Endothelial cell of umbilical vein (primary cell): ENCODE measurements at regions not wholly inside any gene's neighbourhood (a gene's known extent, or its start where the extent isn't known, plus 50 kb on each side); places are given as distances from the start of the nearest gene placed in this dataset.
"Not testable (repeated sequence)": the region's sequence is repeated elsewhere in the genome, so short reads cannot be mapped to it uniquely, and the experiment has no call there.

ENCODE experiments used
- BruUV-seq: library from RNA; stranded (reverse); fragments of 400-500 nt; replicated peaks from 2 replicates; lab custom pipeline; 2021; lab: Mats Ljungman, UMichigan
- CTCF ChIA-PET: fragments of 300-600, 350-600 bp; sonication (Branson Sonifier 250); formaldehyde crosslinking; loops from one replicate; lab custom pipeline; 2021; ENCODE audit warnings: antibody characterized with exemption, inconsistent platforms; lab: Charles Lee
- POLR2A ChIA-PET: fragments of 300-600, 350-600 bp; sonication (Branson Sonifier 250); formaldehyde crosslinking; loops from one replicate; lab custom pipeline; 2021; ENCODE audit warnings: antibody characterized with exemption, inconsistent platforms; lab: Charles Lee
- DNase-seq: peaks from one replicate; pipeline ENCODE4 v3.0.0-alpha.2; 2011; ENCODE audit warnings: low read depth, low spot score
- FAIRE-seq: peaks from 2 replicates; lab custom pipeline; 2011; peaks lifted over from hg19 to GRCh38; lab: Jason Lieb, UNC
- H2AFZ ChIP-seq: 2 replicates; pipeline ENCODE4 v1.6.0; 2012; ENCODE audit warnings: low read depth, low read length, control low read depth, inconsistent platforms
- H3K27ac ChIP-seq: 2 replicates; pipeline ENCODE4 v1.5.1; 2011; ENCODE audit warnings: low read depth, mild to moderate bottlenecking, control low read depth, low read length, moderate library complexity; ENCODE audit not compliant: insufficient read depth
- H3K27me3 ChIP-seq, 2 experiments: 2 replicates each; pipeline versions ENCODE4 v1.6.0 to v1.6.1; 2011; ENCODE audit warnings: low read length in 2 of 2, mixed read lengths in 1 of 2; ENCODE audit not compliant: control insufficient read depth in 2 of 2, insufficient read depth in 2 of 2
- H3K36me3 ChIP-seq, 2 experiments: 2 replicates in 1 of 2; 3 replicates in 1 of 2; pipeline ENCODE4 v1.5.1; 2011; ENCODE audit warnings: low read length in 2 of 2, mild to moderate bottlenecking in 1 of 2, moderate library complexity in 1 of 2; ENCODE audit not compliant: control insufficient read depth in 2 of 2, insufficient read depth in 2 of 2; ENCODE audit errors: extremely low read depth in 1 of 2
- H3K4me1 ChIP-seq: 3 replicates; pipeline ENCODE4 v1.5.1; 2011; ENCODE audit warnings: mild to moderate bottlenecking, low read length; ENCODE audit not compliant: control insufficient read depth, insufficient read depth; ENCODE audit errors: extremely low read depth
- H3K4me2 ChIP-seq: 2 replicates; pipeline ENCODE4 v1.6.1; 2011; ENCODE audit warnings: low read length, control low read depth, mixed read lengths; ENCODE audit not compliant: insufficient read depth
- H3K4me3 ChIP-seq, 3 experiments: fragments of 200-600 bp in 1 of 3; sonication (generic), shearing (Covaris generic) in 1 of 3; replicated peaks in 1 of 3; 2 replicates each; pipeline ENCODE4 v1.5.1; 2011 to 2016; ENCODE audit warnings: control low read depth in 3 of 3, low read length in 3 of 3, mild to moderate bottlenecking in 2 of 3, inconsistent platforms in 1 of 3, low read depth in 1 of 3, moderate library complexity in 1 of 3; ENCODE audit not compliant: insufficient read depth in 1 of 3
- H3K79me2 ChIP-seq: 2 replicates; pipeline ENCODE4 v1.6.0; 2012; ENCODE audit warnings: low read length, inconsistent platforms; ENCODE audit not compliant: control insufficient read depth, insufficient read depth
- H3K9ac ChIP-seq: replicated peaks from 2 replicates; pipeline ENCODE3; 2011; ENCODE audit warnings: low read length, control low read depth; ENCODE audit not compliant: insufficient read depth; ENCODE audit errors: extremely low read depth
- H3K9me1 ChIP-seq: replicated peaks from 3 replicates; pipeline ENCODE4 v1.6.0; 2011; ENCODE audit warnings: mild to moderate bottlenecking, low read length; ENCODE audit not compliant: control insufficient read depth, insufficient read depth; ENCODE audit errors: extremely low read depth
- H3K9me3 ChIP-seq: replicated peaks from 2 replicates; pipeline ENCODE4 v1.5.1; 2012; ENCODE audit warnings: low read length, inconsistent platforms; ENCODE audit not compliant: control insufficient read depth, insufficient read depth
- H4K20me1 ChIP-seq: replicated peaks from 2 replicates; pipeline ENCODE3; 2011; ENCODE audit warnings: mild to moderate bottlenecking, low read length; ENCODE audit not compliant: control insufficient read depth, insufficient read depth; ENCODE audit errors: extremely low read depth
- EZH2 ChIP-seq: IDR thresholded peaks from 2 replicates; pipeline ENCODE4 v1.6.1; 2012; ENCODE audit warnings: borderline replicate concordance, low read depth, mild to moderate bottlenecking, moderate library complexity, low read length, inconsistent platforms; ENCODE audit not compliant: severe bottlenecking
- FOS ChIP-seq: IDR thresholded peaks from 2 replicates; pipeline ENCODE4 v1.6.1; 2011; ENCODE audit warnings: mild to moderate bottlenecking, low read length, moderate library complexity, borderline replicate concordance; ENCODE audit not compliant: insufficient read depth
- GATA2 ChIP-seq: IDR thresholded peaks from 2 replicates; pipeline ENCODE4 v1.7.0; 2011; ENCODE audit warnings: low read depth, mild to moderate bottlenecking, moderate library complexity, mixed read lengths, low read length; ENCODE audit not compliant: insufficient read length, insufficient read depth
- JUN ChIP-seq: IDR thresholded peaks from 2 replicates; pipeline ENCODE4 v1.6.1; 2011; ENCODE audit warnings: borderline replicate concordance, low read depth; ENCODE audit not compliant: insufficient read length, insufficient read depth
- MAX ChIP-seq: IDR thresholded peaks from 2 replicates; pipeline ENCODE4 v1.6.1; 2011; ENCODE audit not compliant: insufficient read depth, insufficient read length
- MYC ChIP-seq: IDR thresholded peaks from one replicate; pipeline ENCODE4 v1.6.1; 2011; ENCODE audit warnings: mild to moderate bottlenecking, low read depth, low read length
- POLR2A ChIP-seq: IDR thresholded peaks from 2 replicates; pipeline ENCODE4 v1.6.1; 2012; ENCODE audit warnings: low read depth, mild to moderate bottlenecking, control low read depth, low read length
- POLR2AphosphoS5 ChIP-seq: IDR thresholded peaks from 2 replicates; pipeline ENCODE4 v1.6.1; 2012; ENCODE audit warnings: low read depth, mild to moderate bottlenecking, control low read depth, low read length, moderate library complexity; ENCODE audit not compliant: insufficient read depth
- dilution Hi-C: fragments of 300-500 bp; cut with MboI; formaldehyde crosslinking; loops from one replicate; pipeline ENCODE4 v1.15.0; 2019; ENCODE audit warnings: low sequenced_read_pairs; ENCODE audit not compliant: extremely low pct_ligation_motif_present
- intact Hi-C: fragments of 100-400 bp; cut with micrococcal nuclease; formaldehyde crosslinking; loops from one replicate; pipeline ENCODE4 v1.10.0; 2022
- TF ChIP-seq, protein P1 (sequence below), 2 donors: IDR thresholded peaks; 1 replicate in 1 of 2; 2 replicates in 1 of 2; pipeline ENCODE4 v1.5.1; 2011; ENCODE audit warnings: low read length in 2 of 2, mild to moderate bottlenecking in 2 of 2, moderate library complexity in 2 of 2, control low read depth in 1 of 2, inconsistent platforms in 1 of 2, low read depth in 1 of 2; ENCODE audit not compliant: insufficient read depth in 1 of 2; ENCODE audit errors: extremely low read depth in 1 of 2

GRCh38 chr2:106257135-106257534 is 63.0 kb upstream of the UXS1 start:
- intact Hi-C loops, result no loop called here
- POLR2A ChIA-PET, result no interaction called here
- DNase-seq, result no peak
- no peak overlapping the region for H3K9ac ChIP-seq
- no peaks in the 10 kb centered on the region for H3K9me3 ChIP-seq
- no peaks in the 10 kb centered on the region for H3K9me1 ChIP-seq
- FAIRE-seq, result no peak
- no TSS peak for BruUV-seq
- CTCF ChIA-PET, result no interaction called here
- no peak overlapping the region for H2AFZ ChIP-seq
- H3K27ac ChIP-seq, result no peak overlapping the region
- no peak overlapping the region for H3K4me2 ChIP-seq
- no peaks in the 10 kb centered on the region for H4K20me1 ChIP-seq
- no peaks in the 10 kb centered on the region for H3K36me3 ChIP-seq
- H3K4me1 ChIP-seq, result no peaks in the 10 kb centered on the region
- dilution Hi-C loops, result no loop called here
- no peaks in the 10 kb centered on the region for H3K27me3 ChIP-seq
- TF ChIP-seq GATA2 (no peak), JUN (no peak), EZH2 (no peak), MAX (no peak), POLR2AphosphoS5 (no peak), FOS (no peak), POLR2A (no peak), MYC (no peak)
- TF ChIP-seq, protein P1, sequence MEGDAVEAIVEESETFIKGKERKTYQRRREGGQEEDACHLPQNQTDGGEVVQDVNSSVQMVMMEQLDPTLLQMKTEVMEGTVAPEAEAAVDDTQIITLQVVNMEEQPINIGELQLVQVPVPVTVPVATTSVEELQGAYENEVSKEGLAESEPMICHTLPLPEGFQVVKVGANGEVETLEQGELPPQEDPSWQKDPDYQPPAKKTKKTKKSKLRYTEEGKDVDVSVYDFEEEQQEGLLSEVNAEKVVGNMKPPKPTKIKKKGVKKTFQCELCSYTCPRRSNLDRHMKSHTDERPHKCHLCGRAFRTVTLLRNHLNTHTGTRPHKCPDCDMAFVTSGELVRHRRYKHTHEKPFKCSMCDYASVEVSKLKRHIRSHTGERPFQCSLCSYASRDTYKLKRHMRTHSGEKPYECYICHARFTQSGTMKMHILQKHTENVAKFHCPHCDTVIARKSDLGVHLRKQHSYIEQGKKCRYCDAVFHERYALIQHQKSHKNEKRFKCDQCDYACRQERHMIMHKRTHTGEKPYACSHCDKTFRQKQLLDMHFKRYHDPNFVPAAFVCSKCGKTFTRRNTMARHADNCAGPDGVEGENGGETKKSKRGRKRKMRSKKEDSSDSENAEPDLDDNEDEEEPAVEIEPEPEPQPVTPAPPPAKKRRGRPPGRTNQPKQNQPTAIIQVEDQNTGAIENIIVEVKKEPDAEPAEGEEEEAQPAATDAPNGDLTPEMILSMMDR (IDR thresholded peaks at IDR 0.05; ENCODE audit: extremely low read depth in 1 of 2, insufficient read depth in 1 of 2, low read depth in 1 of 2, low read length in 2 of 2), result no peak
- H3K79me2 ChIP-seq, result no peaks in the 10 kb centered on the region
- no peak overlapping the region for H3K4me3 ChIP-seq

GRCh38 chr2:106249157-106249828 is 55.2 kb upstream of the UXS1 start:
- H3K9me1 ChIP-seq, H2AFZ ChIP-seq, H3K9me3 ChIP-seq, H3K79me2 ChIP-seq, H3K4me1 ChIP-seq, H3K9ac ChIP-seq, dilution Hi-C loops, H3K4me3 ChIP-seq, intact Hi-C loops, H4K20me1 ChIP-seq, CTCF ChIA-PET, BruUV-seq, DNase-seq, H3K36me3 ChIP-seq, FAIRE-seq, H3K27me3 ChIP-seq, H3K4me2 ChIP-seq, H3K27ac ChIP-seq, POLR2A ChIA-PET: not testable (repeated sequence)

- H3K4me1 ChIP-seq, H3K9ac ChIP-seq, H3K27ac ChIP-seq, H3K9me1 ChIP-seq, DNase-seq, H3K36me3 ChIP-seq, H3K4me2 ChIP-seq, H3K79me2 ChIP-seq, POLR2A ChIA-PET, H3K27me3 ChIP-seq, H3K9me3 ChIP-seq, H3K4me3 ChIP-seq, H2AFZ ChIP-seq, H4K20me1 ChIP-seq, dilution Hi-C loops, BruUV-seq, FAIRE-seq, intact Hi-C loops, CTCF ChIA-PET: not testable (repeated sequence)
These were observed 54.5 kb upstream of the UXS1 start for GRCh38 chr2:106248548-106249151.
